Stimulated activated CD4-positive, alpha-beta T cell treated with anti-CD3 and anti-CD28 coated beads, Interleukin-2, amount 100 ng/mL, for 24 hours (primary cell): ENCODE measurements at regions not wholly inside any gene's neighbourhood (a gene's known extent, or its start where the extent isn't known, plus 50 kb on each side); places are given as distances from the start of the nearest gene placed in this dataset.

ENCODE experiments used
- DNase-seq, 2 donors: peaks; one replicate each; pipeline ENCODE4 v3.0.0-alpha.2; 2020

GRCh38 chr10:43802988-43803696 is 154.5 kb upstream of the ZNF32 start:
- DNase-seq = no peak

DNA sequence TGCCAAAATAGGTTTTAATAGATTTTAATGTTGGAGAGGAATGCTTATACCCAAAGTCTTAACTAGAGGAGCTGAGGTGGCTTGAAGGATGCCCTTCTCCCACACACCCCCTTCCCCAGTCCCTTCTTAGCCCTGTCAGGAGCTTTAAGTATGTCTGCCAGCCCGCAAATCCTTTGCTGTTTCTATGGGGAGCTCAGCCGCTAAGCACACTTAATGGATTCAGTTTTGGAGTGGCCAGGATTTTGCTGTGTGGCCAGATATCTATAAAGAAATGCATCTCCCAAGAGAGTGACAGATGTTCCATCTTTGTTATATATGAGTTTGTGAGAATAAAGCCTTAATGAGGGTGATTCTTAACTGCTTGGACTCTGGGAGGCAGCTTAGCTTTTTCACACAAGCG is 152.9 kb upstream of the ZNF32 start:
- DNase-seq = no peak

DNA sequence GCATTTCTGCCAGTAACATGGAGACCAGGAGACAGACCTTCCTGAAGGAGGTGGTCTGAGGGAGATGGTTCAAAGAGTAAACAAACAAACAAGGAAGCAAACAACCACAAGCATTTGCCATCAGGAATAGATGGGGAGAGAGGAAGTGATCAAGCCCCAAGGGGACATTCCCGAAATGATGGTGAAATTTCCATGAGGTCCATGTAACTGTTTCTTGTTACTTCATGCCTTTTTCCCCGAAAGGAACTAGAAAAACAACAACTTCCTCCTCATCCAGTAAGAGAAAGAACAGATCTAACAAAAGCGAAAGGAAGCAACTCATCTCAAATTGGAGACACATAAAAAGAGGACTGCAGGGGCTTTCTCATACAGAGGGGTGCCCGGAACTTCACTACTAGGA is 152.5 kb upstream of the ZNF32 start:
- no peak for DNase-seq

GRCh38 chr10:43796781-43797180 is 148.1 kb upstream of the ZNF32 start:
- no peak for DNase-seq

DNA sequence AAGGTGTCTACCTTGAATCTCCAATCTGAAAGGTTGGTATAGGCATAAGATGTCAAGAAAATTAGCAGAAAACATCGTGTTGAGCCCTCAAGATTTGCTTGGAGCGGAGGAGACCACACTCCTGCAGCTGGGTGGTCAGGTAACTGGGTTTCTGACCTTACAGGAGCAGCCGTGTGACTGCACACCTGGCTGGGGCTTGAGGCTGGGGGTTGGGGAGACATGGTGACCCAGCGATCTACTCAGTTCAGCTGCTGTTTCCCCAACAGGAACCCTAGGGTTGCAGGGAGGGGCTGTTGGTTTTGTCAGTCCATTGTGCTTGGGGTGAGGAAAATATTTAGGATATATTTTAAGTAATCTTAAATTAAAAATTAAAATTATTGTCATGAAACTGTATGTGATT is 147.0 kb upstream of the ZNF32 start:
- DNase-seq = no peak

DNA sequence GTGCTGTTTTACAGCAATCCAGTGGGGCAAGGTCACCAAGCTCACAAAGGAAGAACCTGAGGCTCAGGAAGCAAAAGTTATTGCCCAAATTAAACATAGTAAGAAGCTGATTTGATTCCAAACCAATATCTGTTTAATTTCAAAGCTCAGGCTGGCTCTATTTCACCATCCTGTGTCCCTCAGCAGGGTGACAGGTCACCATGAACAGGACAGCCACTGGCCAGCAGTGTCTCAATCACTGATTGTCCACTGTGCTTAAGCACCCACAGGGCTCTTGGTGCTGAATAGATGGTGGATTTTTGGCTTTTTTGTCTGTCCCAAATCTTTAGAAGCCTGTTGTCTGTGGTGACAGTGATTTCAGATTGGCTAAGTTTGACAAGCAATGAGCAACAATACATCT is 146.4 kb upstream of the ZNF32 start:
- DNase-seq = no peak

DNA sequence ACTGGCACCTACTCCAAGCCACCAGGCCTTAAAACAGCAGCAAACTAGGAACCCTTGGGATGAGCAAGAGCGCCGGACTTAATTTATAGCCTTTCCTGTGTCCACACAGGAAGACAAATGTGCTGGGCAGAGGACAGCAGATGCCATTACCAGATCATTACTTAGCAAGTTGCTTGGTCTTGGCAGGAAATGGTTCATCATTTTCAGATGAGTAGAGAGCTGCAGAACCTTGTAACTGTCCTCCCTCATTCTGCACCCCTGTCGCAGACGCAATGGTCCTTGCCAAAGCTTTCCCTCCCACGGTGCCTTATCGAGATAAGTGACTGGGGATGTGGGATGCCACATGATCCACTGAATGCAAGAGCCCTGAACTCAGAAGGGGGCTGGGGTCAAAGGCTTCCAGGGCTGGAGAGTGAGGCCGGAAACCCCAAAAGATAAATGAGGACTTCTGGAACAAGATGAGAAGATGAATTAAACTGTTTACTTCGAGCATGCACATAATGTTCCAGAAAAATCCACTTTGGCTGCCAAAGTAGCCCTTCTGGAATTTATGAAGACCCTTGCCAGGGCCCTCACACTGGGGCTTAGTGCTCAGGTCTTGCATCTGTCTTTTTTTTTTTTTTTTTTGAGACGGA is 145.6 kb upstream of the ZNF32 start:
- DNase-seq = no peak

GRCh38 chr10:43793704-43794103 is 145.0 kb upstream of the ZNF32 start:
- DNase-seq = no peak

DNA sequence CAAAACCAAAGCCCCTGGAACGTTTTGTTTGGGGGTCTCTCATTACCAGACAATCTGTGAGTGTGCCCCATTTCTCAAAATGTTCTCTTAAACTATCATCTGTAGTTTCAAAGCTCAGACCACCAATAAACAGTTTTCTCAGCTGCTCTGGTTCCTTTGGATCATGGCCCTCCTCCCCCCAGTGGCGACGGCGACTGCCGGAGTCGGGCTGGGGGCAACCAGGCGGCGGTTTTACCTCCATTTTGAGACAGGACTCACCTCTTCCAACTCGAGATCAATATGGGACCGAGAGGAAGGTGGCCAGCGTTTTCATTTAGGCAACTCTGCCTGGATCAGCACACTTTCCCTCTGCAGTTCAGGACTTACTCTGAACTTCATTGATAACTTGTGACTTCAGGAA is 141.5 kb upstream of the ZNF32 start:
- no peak for DNase-seq

- no peak for DNase-seq
Observed at GRCh38 chr10:43785252-43785651, 136.6 kb upstream of the ZNF32 start.

- DNase-seq = no peak
Observed at GRCh38 chr10:43782814-43783213, 134.1 kb upstream of the ZNF32 start.

- peak; percentile 35 to 50 for DNase-seq
Observed at GRCh38 chr10:43781480-43782361, 133.0 kb upstream of the ZNF32 start.

GRCh38 chr10:43778571-43778970 is 129.9 kb upstream of the ZNF32 start:
- no peak for DNase-seq

GRCh38 chr10:43775384-43775783 is 126.7 kb upstream of the ZNF32 start:
- DNase-seq = no peak

DNA sequence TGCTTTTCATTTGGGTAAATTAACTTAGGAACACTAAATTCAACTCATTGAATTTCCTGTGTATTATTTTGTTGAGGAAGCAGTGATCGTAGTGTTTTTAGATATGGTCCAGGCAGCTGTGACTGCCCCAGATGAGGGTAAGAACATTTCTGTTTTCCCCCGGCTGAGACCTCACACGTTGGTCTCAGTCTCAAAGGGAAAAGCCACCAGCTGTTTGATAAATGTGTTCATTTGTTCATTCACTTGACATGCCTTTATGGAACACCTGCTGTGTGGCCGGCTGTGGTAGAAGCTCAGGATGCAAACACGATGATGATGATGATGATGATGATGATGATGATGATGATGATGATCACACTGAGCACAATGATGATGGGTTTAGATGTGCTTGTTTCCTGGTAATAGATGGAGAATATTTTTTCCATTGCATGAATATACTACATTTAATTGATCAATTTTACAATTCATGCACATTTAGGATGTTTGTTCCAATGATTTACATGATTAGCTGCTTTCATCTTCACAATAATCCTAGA is 125.6 kb upstream of the ZNF32 start:
- DNase-seq = no peak

DNA sequence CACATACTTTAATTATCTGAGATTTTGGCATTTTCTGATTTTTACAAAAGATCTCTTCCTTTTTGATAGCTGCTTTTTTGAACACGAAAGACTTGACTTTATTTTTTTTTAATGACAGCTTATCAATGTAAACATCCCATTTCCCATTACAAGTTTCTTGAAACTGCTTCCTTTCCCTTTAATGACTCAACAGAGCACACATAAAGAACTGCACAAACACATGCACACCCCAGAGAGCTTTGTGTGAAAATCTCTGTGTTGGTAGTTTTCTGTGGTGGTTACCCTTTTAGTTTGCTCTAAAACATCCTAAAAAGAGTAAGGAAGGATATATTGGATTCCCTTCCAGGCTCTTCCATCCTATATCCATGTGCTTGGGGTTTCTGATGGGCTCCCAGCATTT is 125.1 kb upstream of the ZNF32 start:
- DNase-seq = no peak

GRCh38 chr10:43772171-43772570 is 123.5 kb upstream of the ZNF32 start:
- no peak for DNase-seq

- DNase-seq = no peak
Observed at GRCh38 chr10:43771675-43772074, 123.0 kb upstream of the ZNF32 start.

DNA sequence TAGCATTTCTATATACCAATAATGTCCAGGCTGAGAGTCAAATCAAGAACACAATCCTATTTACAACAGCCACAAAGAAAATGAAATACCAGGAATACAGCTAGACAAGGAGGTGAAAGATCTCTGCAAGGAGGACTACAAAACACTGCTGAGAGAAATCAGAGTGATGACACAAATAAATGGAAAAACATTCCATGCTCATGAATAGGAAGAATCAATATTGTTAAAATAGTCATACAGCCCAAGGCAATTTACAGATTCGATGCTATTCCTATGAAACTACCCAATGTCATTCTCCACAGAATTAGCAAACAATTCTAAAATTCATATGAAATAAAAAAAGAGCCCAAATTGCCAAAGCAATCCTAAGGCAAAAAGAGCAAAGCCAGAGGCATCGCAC is 116.8 kb upstream of the ZNF32 start:
- DNase-seq = no peak

GRCh38 chr10:43763846-43764245 is 115.2 kb upstream of the ZNF32 start:
- no peak for DNase-seq

GRCh38 chr10:43760514-43760913 is 111.8 kb upstream of the ZNF32 start:
- DNase-seq = no peak

DNA sequence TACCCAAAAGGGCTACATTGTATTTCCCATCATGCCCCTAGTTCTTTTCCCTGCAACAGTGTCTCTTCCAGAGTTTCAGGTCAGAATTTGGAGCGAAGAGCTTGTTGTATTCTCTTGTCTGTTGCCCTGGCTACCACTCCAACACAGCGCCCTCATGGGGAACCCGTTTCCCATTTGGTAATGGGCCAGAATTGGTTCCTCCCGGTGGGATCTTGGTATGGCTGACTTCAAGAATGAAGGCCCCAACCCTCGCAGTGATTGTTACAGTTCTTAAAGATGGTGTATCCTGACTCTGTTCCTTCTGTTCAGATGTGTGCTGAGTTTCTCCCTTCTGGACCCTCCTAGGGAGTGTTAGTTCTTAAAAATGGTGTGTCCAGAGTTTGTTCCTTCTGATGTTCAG is 110.5 kb upstream of the ZNF32 start:
- no peak for DNase-seq

DNA sequence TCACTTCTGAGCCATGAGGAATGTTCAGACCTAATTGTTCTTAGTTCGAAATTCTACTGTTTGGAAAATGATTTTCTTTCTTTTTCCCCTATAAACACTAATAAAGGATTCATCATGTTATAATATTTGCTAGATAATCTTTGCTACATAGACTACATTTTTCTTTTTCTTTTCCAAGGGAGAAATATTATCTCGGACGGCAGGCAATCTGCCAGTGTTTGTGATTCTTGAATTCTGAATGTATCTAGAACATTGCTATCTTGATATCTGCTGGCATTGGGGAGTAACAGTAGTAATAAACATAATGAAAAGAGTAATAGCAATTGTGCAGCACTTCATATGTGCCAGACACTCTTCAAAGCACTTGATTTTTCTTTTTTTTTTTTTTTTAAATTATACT is 107.7 kb upstream of the ZNF32 start:
- DNase-seq = no peak
